ENCODE measurements at regions not wholly inside any gene's neighbourhood (a gene's known extent, or its start where the extent isn't known, plus 50 kb on each side); places are given as distances from the start of the nearest gene placed in this dataset.
A peak's percentile ranks its signal among the peaks of the same experiment; 100 is the strongest.

GRCh38 chr2:150127346-150127990 is 360.0 kb downstream of the RND3 start:
- Histone ChIP-seq H3K4me1 (ENCODE audit: low read depth) (no peaks in the 10 kb centered on the region), H3K9me3 (ENCODE audit: low read depth) (no peaks in the 10 kb centered on the region), H3K27ac (no peak overlapping the region), H3K36me3 (no peaks in the 10 kb centered on the region), H3K27me3 (no peaks in the 10 kb centered on the region), H3K4me3 (no peak overlapping the region)
- no peak for DNase-seq (ENCODE audit: low read depth in 1 of 2, low spot score in 1 of 2)
- no peak for TF ChIP-seq CTCF (IDR thresholded peaks at IDR 0.05; ENCODE audit: low read depth, low read length)

GRCh38 chr2:150126839-150127238 is 360.6 kb downstream of the RND3 start:
- Histone ChIP-seq H3K9me3 (ENCODE audit: low read depth) (no peaks in the 10 kb centered on the region), H3K27me3 (no peaks in the 10 kb centered on the region), H3K36me3 (no peaks in the 10 kb centered on the region), H3K4me3 (no peak overlapping the region), H3K4me1 (ENCODE audit: low read depth) (no peaks in the 10 kb centered on the region), H3K27ac (no peak overlapping the region)
- TF ChIP-seq CTCF (IDR thresholded peaks at IDR 0.05; ENCODE audit: low read depth, low read length) = no peak
- DNase-seq (ENCODE audit: low read depth in 1 of 2, low spot score in 1 of 2) = no peak

- TF ChIP-seq CTCF (IDR thresholded peaks at IDR 0.05; ENCODE audit: low read depth, low read length) = no peak
- Histone ChIP-seq H3K4me3 (no peak overlapping the region), H3K27me3 (no peaks in the 10 kb centered on the region), H3K27ac (no peak overlapping the region), H3K4me1 (ENCODE audit: low read depth) (no peaks in the 10 kb centered on the region), H3K9me3 (ENCODE audit: low read depth) (no peaks in the 10 kb centered on the region), H3K36me3 (no peaks in the 10 kb centered on the region)
- DNase-seq (ENCODE audit: low read depth in 1 of 2, low spot score in 1 of 2) = no peak
These were observed 361.2 kb downstream of the RND3 start for GRCh38 chr2:150126143-150126740.

GRCh38 chr2:150125708-150126107 is 361.8 kb downstream of the RND3 start:
- Histone ChIP-seq H3K27me3 (no peaks in the 10 kb centered on the region), H3K27ac (no peak overlapping the region), H3K9me3 (ENCODE audit: low read depth) (no peaks in the 10 kb centered on the region), H3K4me1 (ENCODE audit: low read depth) (no peaks in the 10 kb centered on the region), H3K36me3 (no peaks in the 10 kb centered on the region), H3K4me3 (no peak overlapping the region)
- peak; percentile 22 for TF ChIP-seq CTCF (IDR thresholded peaks at IDR 0.05; ENCODE audit: low read depth, low read length)
- DNase-seq (ENCODE audit: low read depth in 1 of 2, low spot score in 1 of 2) = peak in 1 of 2 donors; percentile 65

- no peak for TF ChIP-seq CTCF (IDR thresholded peaks at IDR 0.05; ENCODE audit: low read depth, low read length)
- no peaks in the 10 kb centered on the region for H3K36me3 ChIP-seq
- no peak overlapping the region for H3K4me3 ChIP-seq
- DNase-seq (ENCODE audit: low read depth in 1 of 2, low spot score in 1 of 2) = no peak
- no peaks in the 10 kb centered on the region for H3K9me3 ChIP-seq (ENCODE audit: low read depth)
- H3K4me1 ChIP-seq (ENCODE audit: low read depth) = no peaks in the 10 kb centered on the region
- H3K27me3 ChIP-seq = no peaks in the 10 kb centered on the region
- H3K27ac ChIP-seq = no peak overlapping the region
These were observed 362.3 kb downstream of the RND3 start for GRCh38 chr2:150125188-150125587.
